ENCODE measurements at regions not wholly inside any gene's neighbourhood (a gene's known extent, or its start where the extent isn't known, plus 50 kb on each side); places are given as distances from the start of the nearest gene placed in this dataset.

DNA sequence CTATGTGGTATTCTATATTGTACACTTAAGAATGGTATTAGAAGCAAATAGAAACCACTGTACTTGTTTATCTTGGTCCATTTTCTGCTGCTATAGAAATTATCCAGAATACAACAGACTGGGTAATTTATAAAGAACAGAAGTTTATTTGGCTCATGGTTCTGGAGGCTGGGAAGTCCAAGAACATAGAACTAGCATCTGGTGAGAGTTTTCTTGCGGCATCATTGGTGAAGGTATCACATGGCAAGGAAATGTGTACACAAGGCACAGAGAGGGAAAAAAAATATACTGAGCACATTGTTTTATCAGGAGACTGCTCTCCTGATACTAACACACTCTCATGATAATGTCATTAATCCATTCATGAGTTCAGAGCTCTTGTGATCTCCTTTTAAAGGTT, 130.3 kb upstream of the STXBP6 start:
- Mint-ChIP-seq H3K9me3 (peaks cover 7% of the 10 kb centered on the region), H3K4me1 (ENCODE audit: low read depth) (no peaks in the 10 kb centered on the region), H3K36me3 (ENCODE audit: insufficient read depth) (no peaks in the 10 kb centered on the region), H3K4me3 (no peak overlapping the region), H3K27me3 (ENCODE audit: low read depth) (peaks cover 5% of the 10 kb centered on the region)
- ATAC-seq (no peak), DNase-seq (no peak)

- no peak overlapping the region for H3K4me3 Mint-ChIP-seq
- H3K9me3 Mint-ChIP-seq = peaks cover 7% of the 10 kb centered on the region
- ATAC-seq = no peak
- H3K4me1 Mint-ChIP-seq (ENCODE audit: low read depth) = no peaks in the 10 kb centered on the region
- H3K27me3 Mint-ChIP-seq (ENCODE audit: low read depth) = peaks cover 5% of the 10 kb centered on the region
- no peaks in the 10 kb centered on the region for H3K36me3 Mint-ChIP-seq (ENCODE audit: insufficient read depth)
- no peak for DNase-seq
These were observed 128.3 kb upstream of the STXBP6 start for GRCh38 chr14:25178255-25178654.

DNA sequence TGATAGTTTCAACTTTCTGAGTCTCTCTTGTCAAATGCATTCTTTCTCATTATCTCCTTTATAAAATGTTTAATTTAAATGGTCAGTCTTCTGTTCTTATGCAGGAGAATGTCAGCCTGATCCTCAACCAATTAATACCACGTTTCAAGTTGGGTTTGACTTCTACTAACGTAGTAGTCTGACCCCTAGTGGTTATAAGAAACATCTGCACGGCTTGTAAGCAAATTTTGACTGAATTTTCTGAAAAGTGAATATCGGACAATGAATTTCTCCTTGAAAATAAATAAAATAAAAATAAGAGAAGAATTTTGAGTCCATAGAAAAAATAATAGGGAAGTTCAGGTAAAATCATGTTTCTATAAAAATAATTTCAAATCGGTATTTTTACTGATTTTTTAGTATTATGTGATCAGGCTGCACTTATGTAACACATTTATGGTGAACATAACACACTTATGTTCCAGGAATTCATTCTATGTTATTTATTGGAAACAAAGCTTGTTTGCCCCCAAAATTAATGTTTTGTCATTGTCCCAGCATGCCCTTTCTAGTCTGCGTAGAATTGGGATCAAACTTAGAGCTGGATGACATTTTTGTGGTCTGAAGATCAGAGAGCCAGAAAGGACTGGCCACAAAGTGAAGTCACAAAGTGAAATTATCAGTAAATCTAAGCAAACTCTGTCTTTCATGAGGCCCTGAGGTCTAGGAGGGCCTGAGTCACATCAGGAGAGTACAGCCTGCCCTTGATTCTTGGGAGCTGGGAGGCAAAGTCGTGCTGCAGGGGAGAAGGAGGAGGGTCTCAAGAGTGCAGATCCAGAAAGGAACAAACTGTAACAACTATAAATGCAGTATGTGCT, 101.2 kb upstream of the STXBP6 start:
- Mint-ChIP-seq H3K9me3 (no peaks in the 10 kb centered on the region), H3K4me3 (no peak overlapping the region)
- DNase-seq = no peak

DNA sequence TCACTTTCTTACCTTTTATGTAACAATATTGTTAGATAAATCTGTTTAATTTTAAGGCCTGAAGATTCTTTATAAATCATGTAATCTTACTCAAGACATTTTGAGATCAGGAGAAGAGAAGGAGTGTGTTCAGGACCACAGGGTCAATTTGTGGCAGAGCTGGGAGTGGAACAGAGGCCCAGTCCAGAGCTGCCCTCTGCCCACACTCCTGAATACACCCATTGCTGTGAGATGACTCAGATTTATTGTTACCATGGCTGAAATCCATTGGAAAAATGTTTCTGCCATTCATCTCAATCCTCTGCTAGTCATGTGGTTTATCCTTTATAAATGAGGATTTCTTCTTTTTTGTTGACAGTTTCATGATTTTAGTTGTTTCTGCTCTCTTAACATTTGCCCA, 100.5 kb upstream of the STXBP6 start:
- H3K9me3 Mint-ChIP-seq = no peaks in the 10 kb centered on the region
- H3K4me1 Mint-ChIP-seq (ENCODE audit: low read depth) = no peaks in the 10 kb centered on the region
- DNase-seq (no peak), ATAC-seq (no peak)
- no peaks in the 10 kb centered on the region for H3K36me3 Mint-ChIP-seq (ENCODE audit: insufficient read depth)
- H3K27me3 Mint-ChIP-seq (ENCODE audit: low read depth) = peaks cover 8% of the 10 kb centered on the region
- H3K4me3 Mint-ChIP-seq = no peak overlapping the region

More for the DNA sequence above, 101.2 kb upstream of the STXBP6 start:
- no peak for ATAC-seq
- Mint-ChIP-seq H3K36me3 (ENCODE audit: insufficient read depth) (no peaks in the 10 kb centered on the region), H3K4me1 (ENCODE audit: low read depth) (no peaks in the 10 kb centered on the region), H3K27me3 (ENCODE audit: low read depth) (peaks cover 9% of the 10 kb centered on the region)

- H3K4me1 Mint-ChIP-seq (ENCODE audit: low read depth) = no peaks in the 10 kb centered on the region
- ATAC-seq (no peak), DNase-seq (no peak)
- peaks cover 3% of the 10 kb centered on the region for H3K27me3 Mint-ChIP-seq (ENCODE audit: low read depth)
- H3K9me3 Mint-ChIP-seq = peaks cover 3% of the 10 kb centered on the region
- no peaks in the 10 kb centered on the region for H3K36me3 Mint-ChIP-seq (ENCODE audit: insufficient read depth)
- H3K4me3 Mint-ChIP-seq = no peak overlapping the region
These were observed 90.5 kb upstream of the STXBP6 start for GRCh38 chr14:25140411-25140810.

GRCh38 chr14:25136811-25137210, 86.9 kb upstream of the STXBP6 start:
- Mint-ChIP-seq H3K4me3 (no peak overlapping the region), H3K36me3 (ENCODE audit: insufficient read depth) (no peaks in the 10 kb centered on the region), H3K27me3 (ENCODE audit: low read depth) (peaks cover 33% of the 10 kb centered on the region), H3K9me3 (peaks cover 3% of the 10 kb centered on the region), H3K4me1 (ENCODE audit: low read depth) (peaks cover 4% of the 10 kb centered on the region)
- no peak for DNase-seq
- no peak for ATAC-seq

GRCh38 chr14:25134184-25134583, 84.2 kb upstream of the STXBP6 start:
- Mint-ChIP-seq H3K9me3 (peaks cover 3% of the 10 kb centered on the region), H3K27me3 (ENCODE audit: low read depth) (peaks cover 39% of the 10 kb centered on the region), H3K4me1 (ENCODE audit: low read depth) (peaks cover 4% of the 10 kb centered on the region), H3K4me3 (no peak overlapping the region), H3K36me3 (ENCODE audit: insufficient read depth) (no peaks in the 10 kb centered on the region)
- ATAC-seq (no peak), DNase-seq (no peak)

DNA sequence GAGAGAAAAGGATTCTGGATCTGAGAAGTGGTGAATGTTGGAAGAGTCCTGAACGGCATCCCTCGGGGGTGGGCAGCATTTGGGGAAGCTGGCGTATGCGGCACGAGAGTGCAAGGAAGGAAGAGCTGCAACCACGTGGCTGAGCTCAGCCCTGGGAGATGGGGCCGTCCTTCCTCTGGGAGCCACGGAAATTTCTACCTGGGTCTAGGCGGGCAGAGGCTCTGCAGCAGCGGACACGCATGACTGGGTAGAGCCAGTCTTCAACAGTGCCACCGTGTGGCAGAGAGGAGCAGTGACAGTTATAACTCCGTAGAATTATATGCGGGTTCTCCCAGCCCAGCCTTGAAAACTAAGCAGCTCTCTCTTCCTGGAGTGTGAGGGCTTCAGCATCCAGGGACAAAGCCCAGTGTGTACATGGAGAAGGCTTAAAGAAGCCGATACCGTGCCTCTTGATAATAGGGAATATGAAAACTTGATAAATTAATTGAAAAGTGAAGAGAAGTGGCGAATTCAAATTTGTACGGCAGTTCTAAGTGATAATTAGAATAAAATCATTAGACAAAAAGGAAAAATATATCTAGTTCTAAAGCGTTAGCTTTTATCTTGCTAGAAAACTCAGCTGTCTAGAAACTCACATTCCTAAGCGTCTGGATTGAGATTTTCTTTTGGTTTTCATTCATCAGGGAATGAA, 82.9 kb upstream of the STXBP6 start:
- H3K4me1 Mint-ChIP-seq (ENCODE audit: low read depth) = peaks cover 4% of the 10 kb centered on the region
- ATAC-seq = peak; percentile 87 to 89
- H3K27me3 Mint-ChIP-seq (ENCODE audit: low read depth) = peaks cover 41% of the 10 kb centered on the region

GRCh38 chr14:25132094-25132493, 82.1 kb upstream of the STXBP6 start:
- ATAC-seq = no peak
- H3K4me3 Mint-ChIP-seq = no peak overlapping the region
- H3K36me3 Mint-ChIP-seq (ENCODE audit: insufficient read depth) = no peaks in the 10 kb centered on the region
- peaks cover 43% of the 10 kb centered on the region for H3K27me3 Mint-ChIP-seq (ENCODE audit: low read depth)
- H3K9me3 Mint-ChIP-seq = no peaks in the 10 kb centered on the region
- H3K4me1 Mint-ChIP-seq (ENCODE audit: low read depth) = peaks cover 4% of the 10 kb centered on the region
- DNase-seq = no peak

More for the DNA sequence above, 82.9 kb upstream of the STXBP6 start:
- Mint-ChIP-seq H3K36me3 (ENCODE audit: insufficient read depth) (no peaks in the 10 kb centered on the region), H3K4me3 (no peak overlapping the region), H3K9me3 (peaks cover under 1% of the 10 kb centered on the region)
- DNase-seq = peak; percentile 17

GRCh38 chr14:25122843-25123242, 72.9 kb upstream of the STXBP6 start:
- H3K9me3 Mint-ChIP-seq = no peaks in the 10 kb centered on the region
- no peaks in the 10 kb centered on the region for H3K4me1 Mint-ChIP-seq (ENCODE audit: low read depth)
- H3K36me3 Mint-ChIP-seq (ENCODE audit: insufficient read depth) = no peaks in the 10 kb centered on the region

DNA sequence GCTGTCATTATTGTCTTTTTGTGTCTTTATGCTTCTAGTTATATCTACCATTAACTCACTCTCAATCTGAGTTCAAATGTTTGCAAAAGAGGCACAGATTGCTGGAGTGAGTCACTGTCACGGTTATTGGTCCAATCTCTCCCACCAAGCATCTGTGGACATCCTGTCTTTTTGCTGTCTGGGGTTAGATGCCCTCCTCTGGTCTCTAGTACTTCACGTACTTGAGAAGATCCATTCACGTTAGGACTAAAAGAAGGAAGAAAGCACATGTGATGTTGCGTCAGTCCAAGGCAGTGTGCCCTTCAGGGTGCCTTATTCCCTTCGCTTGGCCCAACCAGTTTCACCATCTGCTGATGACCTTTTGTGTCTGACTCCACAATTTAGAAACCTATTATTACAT, 72.3 kb upstream of the STXBP6 start:
- no peak overlapping the region for H3K4me3 Mint-ChIP-seq
- no peaks in the 10 kb centered on the region for H3K36me3 Mint-ChIP-seq (ENCODE audit: insufficient read depth)
- ATAC-seq (no peak), DNase-seq (no peak)
- no peaks in the 10 kb centered on the region for H3K4me1 Mint-ChIP-seq (ENCODE audit: low read depth)
- H3K9me3 Mint-ChIP-seq = no peaks in the 10 kb centered on the region
- H3K27me3 Mint-ChIP-seq (ENCODE audit: low read depth) = peaks cover 6% of the 10 kb centered on the region

More at GRCh38 chr14:25122843-25123242, 72.9 kb upstream of the STXBP6 start:
- ATAC-seq (no peak), DNase-seq (no peak)
- Mint-ChIP-seq H3K4me3 (no peak overlapping the region), H3K27me3 (ENCODE audit: low read depth) (peaks cover 7% of the 10 kb centered on the region)

- no peaks in the 10 kb centered on the region for H3K36me3 Mint-ChIP-seq (ENCODE audit: insufficient read depth)
- no peaks in the 10 kb centered on the region for H3K4me1 Mint-ChIP-seq (ENCODE audit: low read depth)
- H3K9me3 Mint-ChIP-seq = no peaks in the 10 kb centered on the region
- ATAC-seq (no peak), DNase-seq (no peak)
- peaks cover 5% of the 10 kb centered on the region for H3K27me3 Mint-ChIP-seq (ENCODE audit: low read depth)
- H3K4me3 Mint-ChIP-seq = no peak overlapping the region
These were observed 71.6 kb upstream of the STXBP6 start for GRCh38 chr14:25121337-25122129.

DNA sequence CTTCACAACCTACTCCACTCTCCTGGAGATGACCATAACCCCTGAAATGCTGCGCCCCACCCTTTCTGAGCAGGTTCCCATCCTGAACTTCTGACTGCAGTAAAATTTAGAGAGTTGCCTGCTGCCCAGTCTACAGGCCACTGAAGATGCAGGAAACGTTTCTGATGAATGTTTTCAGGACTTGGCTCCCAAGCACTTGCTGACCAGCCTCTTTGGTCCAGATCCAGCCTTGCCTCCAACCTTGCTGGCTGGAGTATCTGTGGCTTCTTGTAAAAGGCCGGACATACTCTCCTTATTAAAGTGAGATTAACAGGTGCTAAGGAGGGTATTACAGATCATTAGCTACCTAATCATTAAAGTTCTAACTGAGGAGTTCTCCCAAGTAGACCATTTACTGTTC, 70.3 kb upstream of the STXBP6 start:
- DNase-seq (no peak), ATAC-seq (no peak)
- Mint-ChIP-seq H3K4me3 (no peak overlapping the region), H3K36me3 (ENCODE audit: insufficient read depth) (no peaks in the 10 kb centered on the region), H3K27me3 (ENCODE audit: low read depth) (peaks cover 7% of the 10 kb centered on the region), H3K9me3 (no peaks in the 10 kb centered on the region), H3K4me1 (ENCODE audit: low read depth) (no peaks in the 10 kb centered on the region)

GRCh38 chr14:25118671-25119070, 68.7 kb upstream of the STXBP6 start:
- H3K4me1 Mint-ChIP-seq (ENCODE audit: low read depth) = no peaks in the 10 kb centered on the region
- no peaks in the 10 kb centered on the region for H3K9me3 Mint-ChIP-seq
- H3K27me3 Mint-ChIP-seq (ENCODE audit: low read depth) = peaks cover 7% of the 10 kb centered on the region
- DNase-seq (no peak), ATAC-seq (no peak)
- H3K36me3 Mint-ChIP-seq (ENCODE audit: insufficient read depth) = no peaks in the 10 kb centered on the region
- no peak overlapping the region for H3K4me3 Mint-ChIP-seq
